Mammary epithelial cell (primary cell): ENCODE measurements at regions not wholly inside any gene's neighbourhood (a gene's known extent, or its start where the extent isn't known, plus 50 kb on each side); places are given as distances from the start of the nearest gene placed in this dataset.
"Not testable (repeated sequence)": the region's sequence is repeated elsewhere in the genome, so short reads cannot be mapped to it uniquely, and the experiment has no call there.

ENCODE experiments used
- CTCF ChIP-seq, 2 donors: IDR thresholded peaks in 1 of 2; conservative IDR thresholded peaks in 1 of 2; 2 replicates each; pipeline ENCODE4 v1.5.1; 2011 to 2012; ENCODE audit warnings: inconsistent platforms in 2 of 2, low read length in 2 of 2, mild to moderate bottlenecking in 2 of 2, control low read depth in 1 of 2, low read depth in 1 of 2; ENCODE audit not compliant: insufficient read depth in 1 of 2; ENCODE audit errors: extremely low read depth in 1 of 2
- EZH2 ChIP-seq: IDR thresholded peaks from 2 replicates; pipeline ENCODE4 v1.6.1; 2012; ENCODE audit warnings: low read length, inconsistent platforms, borderline replicate concordance

- not testable (repeated sequence) for TF ChIP-seq CTCF (conservative IDR thresholded peaks at IDR 0.05 in 1 of 2, IDR thresholded peaks at IDR 0.05 in 1 of 2; ENCODE audit: extremely low read depth in 1 of 2, insufficient read depth in 1 of 2, low read depth in 1 of 2, low read length in 2 of 2); EZH2
Observed at GRCh38 chr20:59490196-59491004, 113.9 kb upstream of the PHACTR3 start.
